ENCODE measurements at regions not wholly inside any gene's neighbourhood (a gene's known extent, or its start where the extent isn't known, plus 50 kb on each side); places are given as distances from the start of the nearest gene placed in this dataset.
A peak's percentile ranks its signal among the peaks of the same experiment; 100 is the strongest.

DNA sequence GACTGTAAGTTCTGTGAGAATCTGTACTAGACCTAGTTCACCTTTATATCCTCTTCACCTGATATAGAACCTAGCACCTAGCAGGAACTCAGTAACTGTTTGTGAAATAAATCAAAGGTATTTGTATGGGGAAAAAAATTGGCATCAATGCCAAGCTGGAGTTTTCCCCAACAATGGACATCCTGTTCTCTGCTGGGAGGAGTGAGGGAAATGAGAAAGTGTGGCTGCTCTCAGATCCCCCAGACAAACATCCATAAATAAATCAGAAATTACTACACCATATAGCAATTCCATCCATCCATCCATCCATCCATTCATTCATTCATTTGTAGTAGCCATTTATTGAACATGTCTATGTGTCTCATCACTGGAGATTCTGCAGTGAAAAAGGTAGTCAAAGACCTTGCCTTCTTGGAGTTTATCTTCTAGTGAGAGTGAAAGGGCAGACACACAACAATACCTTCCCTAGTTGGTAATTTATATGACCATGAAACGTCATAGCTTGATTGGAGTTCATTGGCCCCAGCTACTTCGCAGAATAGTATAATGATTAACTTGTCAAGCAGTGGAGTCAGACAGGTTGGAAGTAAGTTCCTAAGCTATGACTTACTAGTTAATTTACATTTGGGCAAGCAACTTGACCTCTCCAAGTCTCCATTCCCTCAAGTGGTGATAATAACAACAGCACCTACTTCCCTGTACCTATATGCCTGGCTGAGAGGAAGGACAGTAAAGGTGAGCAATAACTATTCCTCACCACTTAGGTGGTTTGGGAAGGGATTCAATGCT, 98.7 kb upstream of the KIT start:
- no peak overlapping the region for H3K4me3 ChIP-seq (ENCODE audit: control insufficient read depth, low read depth, low read length)
- TF ChIP-seq CTCF (conservative IDR thresholded peaks at IDR 0.05; ENCODE audit: control insufficient read depth, insufficient read depth, low read depth, low read length) = no peak
- DNase-seq (ENCODE audit: low read depth) = no peak

GRCh38 chr4:54560513-54560912, 97.2 kb upstream of the KIT start:
- DNase-seq (ENCODE audit: low read depth) = no peak
- TF ChIP-seq CTCF (conservative IDR thresholded peaks at IDR 0.05; ENCODE audit: control insufficient read depth, insufficient read depth, low read depth, low read length) = no peak
- H3K4me3 ChIP-seq (ENCODE audit: control insufficient read depth, low read depth, low read length) = no peak overlapping the region

GRCh38 chr4:54561940-54562339, 95.8 kb upstream of the KIT start:
- no peak for TF ChIP-seq CTCF (conservative IDR thresholded peaks at IDR 0.05; ENCODE audit: control insufficient read depth, insufficient read depth, low read depth, low read length)
- DNase-seq (ENCODE audit: low read depth) = no peak
- H3K4me3 ChIP-seq (ENCODE audit: control insufficient read depth, low read depth, low read length) = no peak overlapping the region

GRCh38 chr4:54566608-54567007, 91.1 kb upstream of the KIT start:
- TF ChIP-seq CTCF (conservative IDR thresholded peaks at IDR 0.05; ENCODE audit: control insufficient read depth, insufficient read depth, low read depth, low read length) = no peak

DNA sequence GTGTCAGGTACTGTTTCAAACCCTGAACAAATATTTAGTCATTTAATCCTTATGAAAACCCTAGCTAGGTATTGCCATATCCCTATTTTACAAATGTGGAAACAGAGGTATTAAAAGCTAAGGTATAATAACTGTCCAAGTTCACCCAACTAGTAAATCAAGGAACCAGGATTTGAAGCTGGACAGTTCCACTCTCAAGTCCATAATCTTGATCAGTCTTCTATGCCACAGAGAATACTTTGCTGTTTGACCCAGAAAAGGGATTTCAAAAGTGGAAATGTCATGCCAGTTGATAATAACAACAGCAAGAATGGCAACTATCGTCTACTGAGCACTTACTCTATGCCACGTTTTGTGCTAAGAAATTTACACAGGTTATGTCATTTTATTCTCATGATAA, 90.4 kb upstream of the KIT start:
- no peak for TF ChIP-seq CTCF (conservative IDR thresholded peaks at IDR 0.05; ENCODE audit: control insufficient read depth, insufficient read depth, low read depth, low read length)
- H3K4me3 ChIP-seq (ENCODE audit: control insufficient read depth, low read depth, low read length) = no peak overlapping the region
- no peak for DNase-seq (ENCODE audit: low read depth)

More at GRCh38 chr4:54566608-54567007, 91.1 kb upstream of the KIT start:
- no peak for DNase-seq (ENCODE audit: low read depth)
- no peak overlapping the region for H3K4me3 ChIP-seq (ENCODE audit: control insufficient read depth, low read depth, low read length)

DNA sequence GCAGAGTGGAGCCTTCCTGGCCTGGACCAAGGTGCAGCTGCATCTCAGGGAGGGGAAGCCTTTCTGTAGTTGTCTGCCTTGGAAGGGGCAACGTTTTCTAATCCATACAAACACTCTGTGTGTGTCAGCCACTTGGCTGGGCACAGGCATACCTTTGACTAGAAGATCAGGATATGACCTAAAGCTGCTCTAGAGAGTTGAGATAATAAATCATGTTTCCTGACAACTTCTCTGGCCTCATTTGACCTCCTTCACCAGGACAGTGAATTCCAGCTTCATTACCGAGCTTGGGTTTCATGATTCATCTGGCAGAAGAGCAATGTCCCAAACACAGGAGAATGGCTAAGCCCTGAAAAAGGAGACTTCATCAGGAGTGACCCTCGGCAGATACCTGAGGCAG, 89.6 kb upstream of the KIT start:
- TF ChIP-seq CTCF (conservative IDR thresholded peaks at IDR 0.05; ENCODE audit: control insufficient read depth, insufficient read depth, low read depth, low read length) = no peak
- peak; percentile 95 for DNase-seq (ENCODE audit: low read depth)
- no peak overlapping the region for H3K4me3 ChIP-seq (ENCODE audit: control insufficient read depth, low read depth, low read length)

All from fibroblast of mammary gland (primary cell).